Retinal pigment epithelial cell (primary cell): ENCODE measurements at regions not wholly inside any gene's neighbourhood (a gene's known extent, or its start where the extent isn't known, plus 50 kb on each side); places are given as distances from the start of the nearest gene placed in this dataset.

Experiments
- DNase-seq: peaks from one replicate; pipeline ENCODE4 v3.0.0-alpha.2; 2010; ENCODE audit warnings: low read depth
- H3K4me3 ChIP-seq: 2 replicates; pipeline ENCODE4 v1.5.1; 2011; ENCODE audit warnings: mild to moderate bottlenecking, low read length, control low read depth, moderate library complexity
- CTCF ChIP-seq: conservative IDR thresholded peaks from 2 replicates; pipeline ENCODE4 v1.5.1; 2011; ENCODE audit warnings: low read depth, low read length, control low read depth, inconsistent platforms

GRCh38 chr4:127141856-127142255 is 490.9 kb upstream of the INTU start:
- no peak overlapping the region for H3K4me3 ChIP-seq
- no peak for TF ChIP-seq CTCF
- DNase-seq, result no peak

- TF ChIP-seq CTCF, result no peak
- no peak overlapping the region for H3K4me3 ChIP-seq
- no peak for DNase-seq
Measured at GRCh38 chr4:127143460-127144195, 489.1 kb upstream of the INTU start.

GRCh38 chr4:127145006-127145540 is 487.7 kb upstream of the INTU start:
- TF ChIP-seq CTCF, result no peak
- no peak for DNase-seq
- H3K4me3 ChIP-seq, result no peak overlapping the region

GRCh38 chr4:127148165-127148564 is 484.6 kb upstream of the INTU start:
- no peak for DNase-seq
- TF ChIP-seq CTCF, result no peak
- no peak overlapping the region for H3K4me3 ChIP-seq

- no peak for TF ChIP-seq CTCF
- no peak overlapping the region for H3K4me3 ChIP-seq
- no peak for DNase-seq
Measured at GRCh38 chr4:127149086-127149485, 483.7 kb upstream of the INTU start.

GRCh38 chr4:127151941-127152340 is 480.8 kb upstream of the INTU start:
- DNase-seq, result no peak
- no peak for TF ChIP-seq CTCF

GRCh38 chr4:127155116-127155515 is 477.6 kb upstream of the INTU start:
- no peak overlapping the region for H3K4me3 ChIP-seq
- DNase-seq, result no peak
- TF ChIP-seq CTCF, result no peak

More at GRCh38 chr4:127151941-127152340, 480.8 kb upstream of the INTU start:
- no peak overlapping the region for H3K4me3 ChIP-seq
